ENCODE measurements at regions not wholly inside any gene's neighbourhood (a gene's known extent, or its start where the extent isn't known, plus 50 kb on each side); places are given as distances from the start of the nearest gene placed in this dataset.
"Not testable (repeated sequence)": the region's sequence is repeated elsewhere in the genome, so short reads cannot be mapped to it uniquely, and the experiment has no call there.

- no peak for FAIRE-seq
Measured at GRCh38 chr3:14252321-14253021, 73.9 kb downstream of the LSM3 start.

DNA sequence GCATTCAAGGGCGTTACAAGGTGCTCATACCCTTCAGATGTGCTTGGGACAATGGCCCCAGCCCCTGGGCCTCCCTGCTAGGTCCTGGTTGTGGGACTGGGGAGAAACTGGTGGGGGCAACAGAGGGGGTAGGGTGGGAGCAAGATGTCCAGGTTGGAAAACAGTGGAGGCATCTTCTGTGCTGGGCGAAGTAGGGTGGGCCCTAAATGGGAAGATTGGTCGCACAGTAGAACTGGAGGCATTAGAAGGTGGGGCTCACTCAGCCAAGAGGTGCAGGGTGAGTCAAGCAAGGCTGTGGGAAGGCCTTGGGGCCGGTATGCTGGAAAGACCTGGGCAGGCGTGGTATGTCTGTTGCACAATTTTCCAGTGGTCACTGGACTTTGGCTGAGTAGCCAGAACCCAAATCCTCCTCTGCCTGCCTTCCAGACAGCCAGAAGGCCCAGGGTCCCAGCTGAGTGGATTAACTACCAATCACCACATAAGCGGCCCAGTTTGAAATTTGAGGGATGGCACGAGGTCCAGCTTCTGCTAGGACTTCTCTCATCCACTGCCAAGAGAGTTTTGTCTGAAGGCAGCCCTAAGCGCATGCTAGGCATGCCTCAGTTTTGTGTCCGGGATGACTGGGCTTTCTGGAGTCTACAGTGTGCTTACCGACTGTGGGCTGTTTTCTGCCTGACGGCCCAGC is 74.5 kb downstream of the LSM3 start:
- FAIRE-seq = no peak

DNA sequence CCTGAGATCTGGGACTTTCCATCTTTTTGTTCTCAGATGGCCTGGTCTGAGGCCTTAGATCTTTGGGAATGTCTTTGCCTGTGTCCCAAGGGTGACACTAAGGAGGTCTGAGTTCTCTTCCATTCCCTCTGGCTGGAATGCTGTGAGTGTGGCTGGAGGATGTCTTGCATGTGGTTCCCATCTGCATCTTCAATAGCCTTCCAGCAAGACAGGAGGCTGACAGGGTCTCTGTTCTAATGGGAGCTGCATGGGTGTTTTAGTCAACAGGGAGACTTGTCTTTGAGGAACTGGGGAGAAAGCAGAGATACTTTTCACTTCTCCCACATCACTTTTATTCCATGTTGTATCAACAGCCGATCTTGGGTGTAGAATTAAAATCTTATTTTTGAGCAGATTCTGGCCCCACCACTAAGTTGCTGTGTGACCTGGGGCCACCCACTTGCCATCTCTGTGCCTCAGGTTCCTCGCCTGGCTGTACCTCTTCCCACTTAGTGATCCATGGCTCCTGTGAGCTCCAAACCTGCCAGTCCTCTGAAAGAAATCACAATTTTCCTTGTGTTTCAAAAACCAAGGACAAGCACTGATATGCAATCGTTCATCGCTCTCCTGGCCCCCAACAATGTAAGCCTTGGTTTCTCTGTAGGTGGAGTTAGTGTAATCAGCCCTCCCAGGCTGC is 75.2 kb downstream of the LSM3 start:
- FAIRE-seq = no peak

- FAIRE-seq = no peak
Measured at GRCh38 chr3:14254812-14255702, 76.4 kb downstream of the LSM3 start.

GRCh38 chr3:14256046-14256445 is 77.4 kb downstream of the LSM3 start:
- FAIRE-seq = no peak

GRCh38 chr3:14256561-14257342 is 78.1 kb downstream of the LSM3 start:
- FAIRE-seq = no peak

GRCh38 chr3:14258906-14259904 is 80.6 kb downstream of the LSM3 start:
- no peak for FAIRE-seq

DNA sequence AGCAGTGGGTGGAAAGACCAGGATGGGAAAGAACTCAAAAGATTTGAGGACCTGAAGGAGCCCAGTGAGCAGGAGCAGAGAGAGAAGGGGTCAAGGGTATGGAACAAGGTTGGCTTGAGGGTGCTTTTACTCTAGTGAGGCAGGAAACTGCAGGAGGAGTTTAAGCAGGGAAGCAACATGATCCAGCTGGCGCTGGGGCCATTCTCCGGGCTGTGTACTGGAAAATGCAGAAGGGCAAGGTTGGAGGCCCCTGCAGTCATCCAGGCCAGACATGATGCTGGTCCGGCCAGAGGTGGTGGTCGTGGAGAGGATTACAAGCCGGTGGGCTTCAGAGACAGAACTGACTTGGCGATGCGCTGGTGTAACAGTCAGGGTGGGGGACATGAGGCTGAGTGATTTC is 81.8 kb downstream of the LSM3 start:
- FAIRE-seq = no peak

- FAIRE-seq = no peak
Measured at GRCh38 chr3:14261229-14261628, 82.6 kb downstream of the LSM3 start.

DNA sequence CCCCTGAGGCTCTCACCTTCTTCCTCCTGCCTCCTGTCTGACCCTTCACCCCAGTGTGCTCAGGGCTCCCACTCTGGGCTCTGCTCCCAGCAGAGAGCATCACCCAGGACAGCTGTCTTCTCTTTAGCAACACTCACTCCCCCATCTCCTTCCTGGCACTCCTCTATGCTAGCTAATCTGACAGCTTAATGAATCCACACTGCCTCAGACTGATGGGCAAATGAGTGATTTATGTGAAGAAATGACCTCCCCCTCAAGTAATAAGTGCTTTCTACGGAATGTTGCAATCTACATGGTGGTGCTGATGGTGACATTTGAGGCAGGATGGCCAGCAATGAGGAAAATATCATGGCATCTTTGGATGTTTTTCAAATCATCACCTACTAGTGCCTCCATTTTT is 83.6 kb downstream of the LSM3 start:
- no peak for FAIRE-seq

GRCh38 chr3:14262867-14263266 is 84.2 kb downstream of the LSM3 start:
- no peak for FAIRE-seq

DNA sequence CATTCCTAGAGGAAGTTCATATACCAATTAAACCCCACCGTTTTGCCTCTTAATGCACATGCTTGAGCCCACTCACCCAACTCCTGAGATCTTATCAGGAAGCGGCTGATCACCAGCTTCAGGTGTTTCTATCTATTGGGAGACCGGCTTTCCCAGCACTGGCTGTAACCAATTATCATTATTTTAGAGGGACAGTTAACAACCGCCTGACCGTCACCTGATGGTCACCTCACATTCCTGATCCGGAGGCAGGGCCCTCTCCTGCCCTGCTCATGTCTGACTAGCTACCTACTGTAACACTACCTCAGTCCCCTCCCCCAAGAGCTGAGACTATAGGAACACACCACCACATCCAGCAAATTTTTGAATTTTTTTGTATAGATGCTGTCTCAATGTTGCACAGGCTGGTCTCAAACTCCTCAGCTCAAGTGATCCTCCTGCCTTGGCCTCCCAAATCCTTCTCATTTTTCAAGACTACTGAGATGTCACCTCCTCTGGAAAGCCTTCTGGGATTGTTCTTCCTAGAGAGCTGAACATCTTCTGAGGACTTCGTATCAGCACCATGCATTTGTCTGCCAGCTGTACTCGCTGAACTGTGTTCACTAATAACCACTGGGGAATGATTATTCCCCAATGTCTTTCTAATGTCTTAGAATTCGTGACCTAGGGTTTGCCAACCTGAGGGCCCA is 84.8 kb downstream of the LSM3 start:
- no peak for FAIRE-seq

- no peak for FAIRE-seq
Measured at GRCh38 chr3:14265246-14265962, 86.8 kb downstream of the LSM3 start.

GRCh38 chr3:14266361-14266760 is 87.7 kb downstream of the LSM3 start:
- no peak for FAIRE-seq

DNA sequence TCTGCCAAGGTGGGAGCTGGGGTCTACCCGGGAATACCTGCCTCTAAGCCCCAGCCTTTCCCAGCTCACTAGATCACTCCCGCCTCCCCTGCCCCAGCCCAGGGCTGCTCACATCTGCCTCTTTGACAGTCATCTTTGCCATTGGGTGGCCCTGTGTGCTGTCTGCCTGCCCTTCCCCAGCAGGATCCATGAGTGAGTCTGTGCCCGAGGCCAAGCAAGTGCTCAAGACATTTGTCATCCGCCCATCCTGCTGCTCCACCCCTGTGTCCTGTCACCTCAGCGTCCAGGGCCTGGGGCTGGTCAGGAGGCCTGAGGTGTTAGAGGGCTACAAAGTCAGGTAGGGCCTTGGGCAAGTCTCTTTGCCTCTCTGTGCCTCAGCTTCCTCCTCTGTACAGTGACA is 89.4 kb downstream of the LSM3 start:
- FAIRE-seq = no peak

- FAIRE-seq = no peak
Measured at GRCh38 chr3:14268897-14269296, 90.3 kb downstream of the LSM3 start.

DNA sequence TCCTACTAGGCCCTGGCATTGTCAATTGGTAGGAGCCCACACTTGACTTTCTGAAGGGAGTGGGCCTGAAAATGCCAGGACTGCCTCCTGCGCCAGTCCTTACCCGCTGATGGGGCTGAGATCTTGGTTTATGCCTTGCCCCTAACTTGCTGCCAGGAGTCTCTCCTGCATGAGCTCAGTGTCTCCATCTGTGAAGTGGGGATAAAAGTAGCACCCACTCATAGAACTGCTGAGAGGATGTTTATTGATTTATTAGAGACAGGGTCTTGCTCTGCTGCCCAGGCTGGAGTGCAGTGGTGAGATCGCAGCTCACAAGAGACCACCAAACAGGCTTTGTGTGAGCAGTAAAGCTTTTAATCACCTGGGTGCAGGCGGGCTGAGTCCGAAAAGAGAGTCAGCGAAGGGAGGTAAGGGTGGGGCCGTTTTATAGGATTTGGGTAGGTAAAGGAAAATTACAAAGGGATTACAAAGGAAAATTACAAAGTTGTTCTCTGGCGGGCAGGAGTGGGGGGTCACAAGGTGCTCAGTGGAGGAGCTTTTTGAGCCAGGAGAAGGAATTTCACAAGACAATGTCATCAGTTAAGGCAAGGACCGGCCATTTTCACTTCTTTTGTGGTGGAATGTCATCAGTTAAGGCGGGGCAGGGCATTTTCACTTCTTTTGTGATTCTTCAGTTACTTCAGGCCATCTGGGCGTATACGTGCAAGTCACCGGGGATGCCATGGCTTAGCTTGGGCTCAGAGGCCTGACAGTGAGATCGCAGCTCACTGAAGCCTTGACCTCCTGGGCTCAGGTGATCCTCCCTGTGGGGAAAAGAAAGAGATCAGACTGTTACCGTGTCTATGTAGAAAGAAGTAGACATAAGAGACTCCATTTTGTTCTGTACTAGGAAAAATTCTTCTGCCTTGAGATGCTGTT is 93.7 kb downstream of the LSM3 start:
- FAIRE-seq = not testable (repeated sequence)

- FAIRE-seq = not testable (repeated sequence)
Measured at GRCh38 chr3:14272959-14273560, 94.4 kb downstream of the LSM3 start.
